Renal cortical epithelial cell (primary cell): ENCODE measurements at regions not wholly inside any gene's neighbourhood (a gene's known extent, or its start where the extent isn't known, plus 50 kb on each side); places are given as distances from the start of the nearest gene placed in this dataset.

Experiments used
- DNase-seq: peaks from one replicate; pipeline ENCODE4 v3.0.0-alpha.2; 2011; ENCODE audit warnings: low read depth

- no peak for DNase-seq
Measured at GRCh38 chr12:98213556-98213955, 301.8 kb upstream of the TMPO start.

GRCh38 chr12:98217257-98217656 lies 298.1 kb upstream of the TMPO start:
- no peak for DNase-seq

GRCh38 chr12:98220636-98221035 lies 294.8 kb upstream of the TMPO start:
- no peak for DNase-seq

- DNase-seq: peak; percentile 35
Measured at GRCh38 chr12:98221243-98221808, 294.1 kb upstream of the TMPO start.

GRCh38 chr12:98222135-98222534 lies 293.3 kb upstream of the TMPO start:
- no peak for DNase-seq

- peak; percentile 1 for DNase-seq
Measured at GRCh38 chr12:98224584-98225221, 290.7 kb upstream of the TMPO start.

GRCh38 chr12:98227162-98227561 lies 288.2 kb upstream of the TMPO start:
- DNase-seq: peak; percentile 6

- DNase-seq: no peak
Measured at GRCh38 chr12:98228683-98229539, 286.5 kb upstream of the TMPO start.

GRCh38 chr12:98229540-98229924 lies 285.9 kb upstream of the TMPO start:
- DNase-seq: no peak

- DNase-seq: no peak
Measured at GRCh38 chr12:98232753-98233390, 282.5 kb upstream of the TMPO start.

- DNase-seq: no peak
Measured at GRCh38 chr12:98235301-98235700, 280.1 kb upstream of the TMPO start.

- no peak for DNase-seq
Measured at GRCh38 chr12:98238515-98239130, 276.8 kb upstream of the TMPO start.

- DNase-seq: no peak
Measured at GRCh38 chr12:98243190-98243589, 272.2 kb upstream of the TMPO start.

- no peak for DNase-seq
Measured at GRCh38 chr12:98244136-98244535, 271.3 kb upstream of the TMPO start.

- no peak for DNase-seq
Measured at GRCh38 chr12:98253207-98254037, 262.0 kb upstream of the TMPO start.

- no peak for DNase-seq
Measured at GRCh38 chr12:98256830-98257229, 258.6 kb upstream of the TMPO start.

- DNase-seq: no peak
Measured at GRCh38 chr12:98259693-98260092, 255.7 kb upstream of the TMPO start.

- DNase-seq: no peak
Measured at GRCh38 chr12:98260276-98260675, 255.1 kb upstream of the TMPO start.

- DNase-seq: no peak
Measured at GRCh38 chr12:98262902-98263301, 252.5 kb upstream of the TMPO start.

- DNase-seq: no peak
Measured at GRCh38 chr12:98274430-98275130, 240.8 kb upstream of the TMPO start.

- no peak for DNase-seq
Measured at GRCh38 chr12:98275131-98275475, 240.3 kb upstream of the TMPO start.
